WI38 (cell line): ENCODE measurements at regions not wholly inside any gene's neighbourhood (a gene's known extent, or its start where the extent isn't known, plus 50 kb on each side); places are given as distances from the start of the nearest gene placed in this dataset.
"Not testable (repeated sequence)": the region's sequence is repeated elsewhere in the genome, so short reads cannot be mapped to it uniquely, and the experiment has no call there.

Experiments used
- H3K4me3 ChIP-seq: 2 replicates; pipeline ENCODE4 v1.5.1; 2011; ENCODE audit warnings: low read depth, mild to moderate bottlenecking, control low read depth, low read length
- CTCF ChIP-seq: IDR thresholded peaks from 2 replicates; pipeline ENCODE4 v1.5.1; 2012; ENCODE audit warnings: low read depth, mild to moderate bottlenecking, control low read depth, low read length

GRCh38 chr6:80974579-80974978, 777.9 kb downstream of the TENT5A start:
- no peak overlapping the region for H3K4me3 ChIP-seq
- TF ChIP-seq CTCF, result no peak

GRCh38 chr6:80969439-80969838, 783.0 kb downstream of the TENT5A start:
- H3K4me3 ChIP-seq, result no peak overlapping the region
- TF ChIP-seq CTCF, result no peak

- no peak for TF ChIP-seq CTCF
- H3K4me3 ChIP-seq, result no peak overlapping the region
Observed at GRCh38 chr6:80967609-80968008, 784.9 kb downstream of the TENT5A start.

GRCh38 chr6:80962382-80962781, 790.1 kb downstream of the TENT5A start:
- H3K4me3 ChIP-seq, result no peak overlapping the region
- TF ChIP-seq CTCF, result no peak

GRCh38 chr6:80961166-80961565, 791.3 kb downstream of the TENT5A start:
- TF ChIP-seq CTCF, result no peak
- no peak overlapping the region for H3K4me3 ChIP-seq

GRCh38 chr6:80959034-80959433, 793.4 kb downstream of the TENT5A start:
- H3K4me3 ChIP-seq, result no peak overlapping the region
- no peak for TF ChIP-seq CTCF

- no peak overlapping the region for H3K4me3 ChIP-seq
- TF ChIP-seq CTCF, result no peak
Observed at GRCh38 chr6:80956898-80957297, 795.6 kb downstream of the TENT5A start.

- H3K4me3 ChIP-seq, result not testable (repeated sequence)
Observed at GRCh38 chr6:80952479-80952878, 800.0 kb downstream of the TENT5A start.
